HG03378 (cell line): ENCODE measurements at regions not wholly inside any gene's neighbourhood (a gene's known extent, or its start where the extent isn't known, plus 50 kb on each side); places are given as distances from the start of the nearest gene placed in this dataset.
A peak's percentile ranks its signal among the peaks of the same experiment; 100 is the strongest.

ENCODE experiments used
- ATAC-seq: cut with Tn5 transposase; IDR thresholded peaks from one replicate; pipeline ENCODE4 v1.9.1; 2021; ENCODE audit warnings: mild to moderate bottlenecking, moderate library complexity; ENCODE audit not compliant: unreplicated experiment

- ATAC-seq = no peak
Observed at GRCh38 chr12:77578466-77579220, 252.1 kb upstream of the NAV3 start.

GRCh38 chr12:77577791-77578190 is 252.9 kb upstream of the NAV3 start:
- ATAC-seq = no peak

- ATAC-seq = no peak
Observed at GRCh38 chr12:77575376-77575919, 255.2 kb upstream of the NAV3 start.

- no peak for ATAC-seq
Observed at GRCh38 chr12:77572371-77572770, 258.3 kb upstream of the NAV3 start.

GRCh38 chr12:77571768-77572167 is 258.9 kb upstream of the NAV3 start:
- ATAC-seq = no peak

GRCh38 chr12:77571127-77571526 is 259.6 kb upstream of the NAV3 start:
- no peak for ATAC-seq

GRCh38 chr12:77569876-77570275 is 260.8 kb upstream of the NAV3 start:
- ATAC-seq = no peak

- no peak for ATAC-seq
Observed at GRCh38 chr12:77560714-77561113, 270.0 kb upstream of the NAV3 start.

- ATAC-seq = no peak
Observed at GRCh38 chr12:77559400-77560074, 271.2 kb upstream of the NAV3 start.

GRCh38 chr12:77555074-77555473 is 275.6 kb upstream of the NAV3 start:
- ATAC-seq = no peak

GRCh38 chr12:77553976-77554619 is 276.6 kb upstream of the NAV3 start:
- peak; percentile 100 for ATAC-seq

GRCh38 chr12:77549383-77550128 is 281.1 kb upstream of the NAV3 start:
- no peak for ATAC-seq

- no peak for ATAC-seq
Observed at GRCh38 chr12:77548797-77549196, 281.9 kb upstream of the NAV3 start.

- ATAC-seq = no peak
Observed at GRCh38 chr12:77540097-77540496, 290.6 kb upstream of the NAV3 start.

- ATAC-seq = no peak
Observed at GRCh38 chr12:77537663-77538062, 293.0 kb upstream of the NAV3 start.

- ATAC-seq = no peak
Observed at GRCh38 chr12:77535734-77536133, 295.0 kb upstream of the NAV3 start.

- no peak for ATAC-seq
Observed at GRCh38 chr12:77531912-77532311, 298.8 kb upstream of the NAV3 start.

GRCh38 chr12:77522247-77522646 is 308.4 kb upstream of the NAV3 start:
- ATAC-seq = no peak

- no peak for ATAC-seq
Observed at GRCh38 chr12:77521508-77522115, 309.1 kb upstream of the NAV3 start.

- ATAC-seq = no peak
Observed at GRCh38 chr12:77514511-77514910, 316.2 kb upstream of the NAV3 start.

GRCh38 chr12:77510985-77511384 is 319.7 kb upstream of the NAV3 start:
- ATAC-seq = no peak
